HCT116 (cell line): ENCODE measurements at regions not wholly inside any gene's neighbourhood (a gene's known extent, or its start where the extent isn't known, plus 50 kb on each side); places are given as distances from the start of the nearest gene placed in this dataset.

Source experiments
- ATAC-seq: fragments of 200-7000 bp; cut with Tn5 transposase; 2 replicates; pipeline ENCODE4 v1.9.1; 2020; ENCODE audit warnings: mild to moderate bottlenecking, moderate library complexity
- BruUV-seq: library from RNA; stranded (reverse); fragments of 400-500 nt; replicated peaks from 2 replicates; lab custom pipeline; 2021; lab: Mats Ljungman, UMichigan
- CTCF ChIA-PET: fragments of 300-600 bp; sonication (Branson Sonifier 250); formaldehyde crosslinking; loops from one replicate; lab custom pipeline; 2021; ENCODE audit warnings: antibody characterized with exemption; lab: Charles Lee
- POLR2A ChIA-PET: fragments of 300-600, 350-600 bp; sonication (Branson Sonifier 250); formaldehyde crosslinking; loops from one replicate; lab custom pipeline; 2021; ENCODE audit warnings: antibody characterized with exemption; lab: Charles Lee
- RAD21 ChIA-PET, 2 experiments: fragments of 300-600 bp; sonication (Branson Sonifier 250); formaldehyde crosslinking; loops; one replicate each; lab custom pipeline; 2023; ENCODE audit warnings: low total read pairs in 2 of 2; ENCODE audit not compliant: uncharacterized antibody in 2 of 2, unreplicated experiment in 2 of 2, low non-redundant PET in 1 of 2; lab: Charles Lee
- DNase-seq: peaks from one replicate; pipeline ENCODE4 v3.0.0-alpha.2; 2010; ENCODE audit warnings: low read depth, low spot score
- H2AFZ ChIP-seq: fragments of 200-600 bp; shearing (Covaris generic), sonication (generic); 2 replicates; pipeline ENCODE4 v1.6.1; 2017; ENCODE audit warnings: low read depth, mixed run types, mixed read lengths, antibody characterized with exemption, low read length; ENCODE audit not compliant: poor library complexity, severe bottlenecking
- H3K27ac ChIP-seq: 2 replicates; pipeline ENCODE4 v1.5.1; 2012; ENCODE audit warnings: low read depth, low read length
- H3K27me3 ChIP-seq: fragments of 200-600 bp; sonication (generic); 2 replicates; pipeline ENCODE4 v1.6.1; 2016; ENCODE audit warnings: mixed run types, low read length, mixed read lengths; ENCODE audit not compliant: insufficient read depth
- H3K36me3 ChIP-seq, 2 experiments: fragments of 200-500 bp in 1 of 2; fragments of 200-600 bp in 1 of 2; sonication (Bioruptor generic) in 1 of 2; sonication (generic) in 1 of 2; 2 replicates each; pipeline versions ENCODE4 v1.5.1 to v1.6.1; 2014 to 2016; ENCODE audit warnings: low read length in 2 of 2, inconsistent platforms in 1 of 2, mixed read lengths in 1 of 2, mixed run types in 1 of 2; ENCODE audit not compliant: insufficient read depth in 2 of 2, control insufficient read depth in 1 of 2
- H3K4me1 ChIP-seq, 2 experiments: fragments of 200-600 bp in 1 of 2; sonication (generic) in 1 of 2; 2 replicates each; pipeline versions ENCODE4 v1.5.1 to v1.6.1; 2012 to 2017; ENCODE audit warnings: low read length in 2 of 2, inconsistent platforms in 1 of 2, mild to moderate bottlenecking in 1 of 2, mixed read lengths in 1 of 2, mixed run types in 1 of 2, moderate library complexity in 1 of 2; ENCODE audit not compliant: insufficient read depth in 2 of 2, control insufficient read depth in 1 of 2
- H3K4me2 ChIP-seq: fragments of 200-600 bp; sonication (generic); 2 replicates; pipeline ENCODE4 v1.6.1; 2017; ENCODE audit warnings: mixed run types, low read length, mixed read lengths
- H3K4me3 ChIP-seq, 2 experiments: fragments of 200-600 bp in 1 of 2; sonication (generic) in 1 of 2; replicated peaks in 1 of 2; 2 replicates each; pipeline ENCODE4 v1.5.1; 2011 to 2016; ENCODE audit warnings: low read length in 2 of 2, control low read depth in 1 of 2, low read depth in 1 of 2, mild to moderate bottlenecking in 1 of 2, mixed read lengths in 1 of 2, mixed run types in 1 of 2
- H3K79me2 ChIP-seq: fragments of 200-600 bp; sonication (generic); 2 replicates; pipeline ENCODE4 v1.6.1; 2017; ENCODE audit warnings: mild to moderate bottlenecking, mixed run types, low read length, moderate library complexity, mixed read lengths; ENCODE audit not compliant: insufficient read depth
- H3K9ac ChIP-seq: fragments of 200-600 bp; sonication (generic); 2 replicates; pipeline ENCODE4 v1.6.1; 2016; ENCODE audit warnings: low read length, mixed read lengths
- H3K9me2 ChIP-seq: fragments of 200-600 bp; sonication (generic), shearing (Covaris generic); 2 replicates; pipeline ENCODE4 v1.6.1; 2017; ENCODE audit warnings: mixed run types, mild to moderate bottlenecking, moderate library complexity; ENCODE audit not compliant: insufficient read depth
- H3K9me3 ChIP-seq, 2 experiments: fragments of 200-500 bp in 1 of 2; fragments of 200-600 bp in 1 of 2; sonication (Bioruptor generic) in 1 of 2; sonication (generic) in 1 of 2; 2 replicates each; pipeline ENCODE4 v1.6.1; 2014 to 2017; ENCODE audit warnings: low read length in 2 of 2, mixed read lengths in 2 of 2, inconsistent platforms in 1 of 2, low read depth in 1 of 2, mild to moderate bottlenecking in 1 of 2, mixed run types in 1 of 2, moderate library complexity in 1 of 2; ENCODE audit not compliant: control insufficient read depth in 1 of 2, insufficient read depth in 1 of 2
- H4K20me1 ChIP-seq: fragments of 200-600 bp; sonication (generic), shearing (Covaris generic); 2 replicates; pipeline ENCODE4 v1.6.1; 2017; ENCODE audit warnings: mixed run types, mild to moderate bottlenecking, moderate library complexity; ENCODE audit not compliant: insufficient read depth
- ATF3 ChIP-seq: IDR thresholded peaks from 2 replicates; pipeline ENCODE4 v1.6.1; 2012
- CTCF ChIP-seq, 3 experiments: fragments of 200-600 bp in 1 of 3; sonication (generic) in 1 of 3; IDR thresholded peaks in 2 of 3; conservative IDR thresholded peaks in 1 of 3; 2 replicates each; pipeline ENCODE4 v1.5.1; 2012 to 2017; ENCODE audit warnings: low read depth in 2 of 3, low read length in 2 of 3, antibody characterized with exemption in 1 of 3, borderline replicate concordance in 1 of 3, control low read depth in 1 of 3, mild to moderate bottlenecking in 1 of 3, mixed read lengths in 1 of 3, mixed run types in 1 of 3, moderate library complexity in 1 of 3; ENCODE audit not compliant: insufficient read depth in 1 of 3
- EGR1 ChIP-seq: IDR thresholded peaks from 2 replicates; pipeline ENCODE4 v1.6.1; 2012; ENCODE audit warnings: low read depth
- FOSL1 ChIP-seq: IDR thresholded peaks from 2 replicates; pipeline ENCODE4 v1.6.1; 2012; ENCODE audit warnings: low read depth
- MAX ChIP-seq: IDR thresholded peaks from 2 replicates; pipeline ENCODE4 v1.6.1; 2012
- POLR2AphosphoS5 ChIP-seq: IDR thresholded peaks from 2 replicates; pipeline ENCODE4 v1.6.1; 2011; ENCODE audit warnings: mild to moderate bottlenecking, low read depth, low read length, moderate library complexity
- RAD21 ChIP-seq: IDR thresholded peaks from 2 replicates; pipeline ENCODE4 v1.6.1; 2012; ENCODE audit warnings: low read depth, mild to moderate bottlenecking
- REST ChIP-seq: IDR thresholded peaks from 2 replicates; pipeline ENCODE4 v1.6.1; 2012; ENCODE audit warnings: low read depth
- SIN3A ChIP-seq: IDR thresholded peaks from 2 replicates; pipeline ENCODE4 v1.6.1; 2012; ENCODE audit warnings: low read depth
- SP1 ChIP-seq: IDR thresholded peaks from 2 replicates; pipeline ENCODE4 v1.6.1; 2012; ENCODE audit warnings: low read depth
- YY1 ChIP-seq: IDR thresholded peaks from 2 replicates; pipeline ENCODE4 v1.6.1; 2011; ENCODE audit warnings: low read length, low read depth, moderate library complexity, mild to moderate bottlenecking; ENCODE audit not compliant: insufficient replicate concordance; ENCODE audit errors: extremely low read depth
- ZFX ChIP-seq: fragments of 450-650 bp; IDR thresholded peaks from 2 replicates; pipeline ENCODE4 v1.6.1; 2017
- intact Hi-C: fragments of 100-400 bp; cut with micrococcal nuclease; formaldehyde crosslinking; loops from 2 replicates; pipeline ENCODE4 v1.10.0; 2022

- no peaks in the 10 kb centered on the region for H4K20me1 ChIP-seq
- POLR2A ChIA-PET, result no interaction called here
- no peaks in the 10 kb centered on the region for H3K9me2 ChIP-seq
- no peak for ATAC-seq
- no peaks in the 10 kb centered on the region for H3K79me2 ChIP-seq
- intact Hi-C loops, result no loop called here
- no peak overlapping the region for H3K4me2 ChIP-seq
- no peaks in the 10 kb centered on the region for H3K27me3 ChIP-seq
- no TSS peak for BruUV-seq
- no peak overlapping the region for H2AFZ ChIP-seq
- H3K4me3 ChIP-seq, result no peak overlapping the region
- H3K36me3 ChIP-seq, result no peaks in the 10 kb centered on the region
- CTCF ChIA-PET, result no interaction called here
- no peak overlapping the region for H3K27ac ChIP-seq
- TF ChIP-seq SP1 (no peak), ATF3 (no peak), YY1 (no peak), MAX (no peak), POLR2AphosphoS5 (no peak), FOSL1 (no peak)
- no peak for DNase-seq
- peaks cover 6 to 8% of the 10 kb centered on the region in 2 experiments for H3K4me1 ChIP-seq
- no peak overlapping the region for H3K9ac ChIP-seq
- RAD21 ChIA-PET, result no interaction called here
- no peaks in the 10 kb centered on the region for H3K9me3 ChIP-seq
Observed at GRCh38 chrX:10761447-10761846, 141.1 kb upstream of the MID1 start.

GRCh38 chrX:10769195-10769594 lies 148.8 kb upstream of the MID1 start:
- H3K4me3 ChIP-seq, result no peak overlapping the region
- TF ChIP-seq SIN3A (no peak), EGR1 (no peak), RAD21 (peak; percentile 47), MAX (no peak), ZFX (no peak), CTCF (IDR thresholded peaks at IDR 0.05 in 2 of 3, conservative IDR thresholded peaks at IDR 0.05 in 1 of 3; ENCODE audit: borderline replicate concordance in 1 of 3, insufficient read depth in 1 of 3, low read depth in 2 of 3, low read length in 2 of 3) (peak; percentile 30 to 50 (median 44); a peak in 4 of 6 replicates), REST (no peak)
- TF ChIP-seq, all 23 proteins: peak for 2
- Histone ChIP-seq H3K9me3 (no peaks in the 10 kb centered on the region), H3K27me3 (no peaks in the 10 kb centered on the region), H3K27ac (no peak overlapping the region), H3K9ac (no peak overlapping the region), H2AFZ (no peak overlapping the region), H3K9me2 (no peaks in the 10 kb centered on the region), H4K20me1 (no peaks in the 10 kb centered on the region), H3K36me3 (no peaks in the 10 kb centered on the region), H3K79me2 (no peaks in the 10 kb centered on the region), H3K4me1 (no peaks in the 10 kb centered on the region; a peak in 1 of 4 replicates), H3K4me2 (peak overlapping the region; percentile 19)
- DNase-seq (peak; percentile 2), ATAC-seq (peak; percentile 72)
- RAD21 ChIA-PET, result interaction anchor here in 1 of 2 experiments (0.6 to 1.0 kb wide), 2 partner anchors 172 to 579 kb away, joined by 3 to 6 read pairs; no protein-coding TSS in a partner anchor
- BruUV-seq, result no TSS peak
- POLR2A ChIA-PET, result no interaction called here
- CTCF ChIA-PET, result interaction anchor here (0.7 to 1.2 kb wide), 4 partner anchors 9 to 44 kb away, joined by 3 to 4 read pairs (median 4); no protein-coding TSS in a partner anchor
- intact Hi-C loops, result no loop called here
